Adrenal gland (tissue), 9 donors: ENCODE measurements at regions not wholly inside any gene's neighbourhood (a gene's known extent, or its start where the extent isn't known, plus 50 kb on each side); places are given as distances from the start of the nearest gene placed in this dataset.

ENCODE experiments used
- DNase-seq, 7 donors: peaks; one replicate each; pipeline ENCODE4 v3.0.0-alpha.2; 2019 to 2020
- H3K27ac ChIP-seq, 5 donors: fragments of 200-600 bp; sonication (generic) in 4 of 5; 1 replicate in 3 of 5; 2 replicates in 2 of 5; pipeline versions ENCODE4 v1.5.1 to v1.8.0; 2016 to 2020; ENCODE audit warnings: mild to moderate bottlenecking in 1 of 5
- H3K27me3 ChIP-seq: fragments of 200-600 bp; 2 replicates; pipeline ENCODE4 v1.8.0; 2021
- H3K36me3 ChIP-seq, 2 donors: fragments of 200-600 bp; replicated peaks in 1 of 2; 1 replicate in 1 of 2; 2 replicates in 1 of 2; pipeline versions ENCODE4 v1.5.1 to v1.8.0; 2018 to 2022
- H3K4me1 ChIP-seq, 2 donors: fragments of 200-600 bp; replicated peaks in 1 of 2; 1 replicate in 1 of 2; 2 replicates in 1 of 2; pipeline versions ENCODE4 v1.5.1 to v1.8.0; 2018 to 2021
- H3K4me3 ChIP-seq, 4 donors: fragments of 200-600 bp; sonication (generic) in 3 of 4; one replicate each; pipeline ENCODE4 v1.5.1; 2016 to 2018
- H3K9me3 ChIP-seq, 3 donors: fragments of 200-600 bp; sonication (generic) in 1 of 3; replicated peaks in 1 of 3; 1 replicate in 2 of 3; 2 replicates in 1 of 3; pipeline versions ENCODE4 v1.5.1 to v1.8.0; 2016 to 2021
- CTCF ChIP-seq, 6 experiments: fragments of 450-650 bp in 4 of 6; fragments of 200-600 bp in 2 of 6; sonication (generic) in 1 of 6; IDR thresholded peaks; 1 replicate in 5 of 6; 2 replicates in 1 of 6; pipeline versions ENCODE4 v1.5.1 to v1.8.0; 2016 to 2021; ENCODE audit warnings: antibody characterized with exemption in 6 of 6, mild to moderate bottlenecking in 2 of 6, moderate library complexity in 1 of 6
- POLR2A ChIP-seq, 2 donors: fragments of 450-650 bp; IDR thresholded peaks; one replicate each; pipeline ENCODE4 v1.6.1; 2017; ENCODE audit warnings: antibody characterized with exemption in 2 of 2, mild to moderate bottlenecking in 2 of 2, moderate library complexity in 1 of 2
- WGBS, 4 donors: extraction: QIAGEN DNeasy Blood & Tissue Kit in 2 of 4; methylation state at CpG; one replicate each; pipeline versions ENCODE4 v1.1.5 to v1.1.7; 2013 to 2017; 5-methylcytosine and 5-hydroxymethylcytosine counted together
- intact Hi-C, 2 donors: fragments of 100-400 bp; cut with DNase I; formaldehyde crosslinking; loops; one replicate each; pipeline versions ENCODE4 v1.14.1 to v1.15.0; 2022 to 2023
- donor health status: healthy with polysubstance abuse.
- donor health status: Bipolar disorder and iron deficiency.
- donor health status: DM: yes; HTN: yes; CAD: no.
- donor health status: DM: no; HTN: no; CAD: no.
- donor health status: DM: no; HTN: no; CAD: no.

DNA sequence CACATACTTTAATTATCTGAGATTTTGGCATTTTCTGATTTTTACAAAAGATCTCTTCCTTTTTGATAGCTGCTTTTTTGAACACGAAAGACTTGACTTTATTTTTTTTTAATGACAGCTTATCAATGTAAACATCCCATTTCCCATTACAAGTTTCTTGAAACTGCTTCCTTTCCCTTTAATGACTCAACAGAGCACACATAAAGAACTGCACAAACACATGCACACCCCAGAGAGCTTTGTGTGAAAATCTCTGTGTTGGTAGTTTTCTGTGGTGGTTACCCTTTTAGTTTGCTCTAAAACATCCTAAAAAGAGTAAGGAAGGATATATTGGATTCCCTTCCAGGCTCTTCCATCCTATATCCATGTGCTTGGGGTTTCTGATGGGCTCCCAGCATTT is 125.1 kb upstream of the ZNF32 start:
- no peaks in the 10 kb centered on the region for H3K27me3 ChIP-seq
- H3K4me1 ChIP-seq, result no peaks in the 10 kb centered on the region
- H3K36me3 ChIP-seq, result no peaks in the 10 kb centered on the region
- H3K9me3 ChIP-seq, result no peaks in the 10 kb centered on the region
- WGBS, 4 donors, result 62 to 76% (median 72%) methylated on average over 1 of the region's 1 CpG
- intact Hi-C loops, result no loop called here
- no peak for DNase-seq
- TF ChIP-seq POLR2A (IDR thresholded peaks at IDR 0.05), result no peak
- TF ChIP-seq CTCF (IDR thresholded peaks at IDR 0.05), result no peak
- no peak overlapping the region for H3K4me3 ChIP-seq
- H3K27ac ChIP-seq, result no peak overlapping the region

DNA sequence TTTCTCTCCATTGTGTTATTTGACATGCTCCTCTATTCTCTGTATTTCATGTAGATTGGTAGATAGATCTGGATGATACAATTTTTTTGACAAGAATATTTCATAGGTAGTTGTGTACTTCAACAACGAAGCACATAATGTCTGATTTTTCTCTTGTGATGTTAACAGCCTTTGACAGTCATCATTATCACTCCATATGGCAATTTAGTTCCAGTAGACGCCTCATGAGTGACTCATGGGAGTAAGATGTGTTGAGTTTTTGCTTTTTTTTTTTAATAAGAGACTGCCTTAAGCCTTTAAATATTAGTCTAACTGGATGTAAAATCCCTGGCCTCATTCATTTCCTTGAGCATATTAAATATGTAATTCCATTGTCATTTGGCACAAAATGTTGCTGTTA is 123.5 kb upstream of the ZNF32 start:
- intact Hi-C loops, result no loop called here
- no peak for TF ChIP-seq CTCF (IDR thresholded peaks at IDR 0.05)
- no peak for TF ChIP-seq POLR2A (IDR thresholded peaks at IDR 0.05)
- H3K36me3 ChIP-seq, result no peaks in the 10 kb centered on the region
- no peaks in the 10 kb centered on the region for H3K27me3 ChIP-seq
- H3K9me3 ChIP-seq, result no peaks in the 10 kb centered on the region
- H3K4me3 ChIP-seq, result no peak overlapping the region
- no peak overlapping the region for H3K27ac ChIP-seq
- no peaks in the 10 kb centered on the region for H3K4me1 ChIP-seq
- 71 to 77% (median 75%) methylated on average over 2 of the region's 2 CpGs for WGBS, 4 donors
- DNase-seq, result no peak

DNA sequence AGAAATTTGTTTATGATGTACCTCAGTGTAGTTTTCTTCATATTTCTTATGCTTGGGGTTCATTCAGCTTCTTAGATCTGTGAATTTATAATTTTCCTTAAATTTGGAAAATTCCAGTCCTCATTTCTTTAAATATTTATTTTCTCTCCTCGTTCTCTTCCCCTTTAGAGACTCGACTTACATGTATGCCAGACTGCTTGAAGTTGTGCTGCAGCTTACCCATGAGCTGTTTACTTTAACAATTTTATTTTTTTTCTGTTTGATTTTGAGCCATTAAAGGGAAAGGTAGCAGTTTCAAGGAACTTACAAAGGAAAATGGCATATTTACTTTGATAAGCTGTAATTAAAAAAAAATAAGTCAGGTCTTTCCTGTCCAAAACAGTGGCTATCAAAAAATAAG is 123.0 kb upstream of the ZNF32 start:
- WGBS, 4 donors, result 76 to 85% (median 81%) methylated on average over 2 of the region's 2 CpGs
- Histone ChIP-seq H3K4me1 (no peaks in the 10 kb centered on the region), H3K27me3 (no peaks in the 10 kb centered on the region), H3K4me3 (no peak overlapping the region), H3K36me3 (no peaks in the 10 kb centered on the region), H3K27ac (no peak overlapping the region), H3K9me3 (no peaks in the 10 kb centered on the region)
- intact Hi-C loops, result no loop called here
- DNase-seq, result no peak
- TF ChIP-seq POLR2A (IDR thresholded peaks at IDR 0.05), result no peak
- TF ChIP-seq CTCF (IDR thresholded peaks at IDR 0.05), result no peak

DNA sequence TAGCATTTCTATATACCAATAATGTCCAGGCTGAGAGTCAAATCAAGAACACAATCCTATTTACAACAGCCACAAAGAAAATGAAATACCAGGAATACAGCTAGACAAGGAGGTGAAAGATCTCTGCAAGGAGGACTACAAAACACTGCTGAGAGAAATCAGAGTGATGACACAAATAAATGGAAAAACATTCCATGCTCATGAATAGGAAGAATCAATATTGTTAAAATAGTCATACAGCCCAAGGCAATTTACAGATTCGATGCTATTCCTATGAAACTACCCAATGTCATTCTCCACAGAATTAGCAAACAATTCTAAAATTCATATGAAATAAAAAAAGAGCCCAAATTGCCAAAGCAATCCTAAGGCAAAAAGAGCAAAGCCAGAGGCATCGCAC is 116.8 kb upstream of the ZNF32 start:
- TF ChIP-seq POLR2A (IDR thresholded peaks at IDR 0.05) (no peak), CTCF (IDR thresholded peaks at IDR 0.05) (no peak)
- intact Hi-C loops, result no loop called here
- Histone ChIP-seq H3K27me3 (no peaks in the 10 kb centered on the region), H3K4me3 (no peak overlapping the region), H3K9me3 (no peaks in the 10 kb centered on the region), H3K27ac (no peak overlapping the region), H3K36me3 (no peaks in the 10 kb centered on the region), H3K4me1 (no peaks in the 10 kb centered on the region)
- no peak for DNase-seq
- 78 to 90% (median 84%) methylated on average over 2 of the region's 2 CpGs for WGBS, 4 donors
